ENCODE measurements at regions not wholly inside any gene's neighbourhood (a gene's known extent, or its start where the extent isn't known, plus 50 kb on each side); places are given as distances from the start of the nearest gene placed in this dataset.
A peak's percentile ranks its signal among the peaks of the same experiment; 100 is the strongest.

DNA sequence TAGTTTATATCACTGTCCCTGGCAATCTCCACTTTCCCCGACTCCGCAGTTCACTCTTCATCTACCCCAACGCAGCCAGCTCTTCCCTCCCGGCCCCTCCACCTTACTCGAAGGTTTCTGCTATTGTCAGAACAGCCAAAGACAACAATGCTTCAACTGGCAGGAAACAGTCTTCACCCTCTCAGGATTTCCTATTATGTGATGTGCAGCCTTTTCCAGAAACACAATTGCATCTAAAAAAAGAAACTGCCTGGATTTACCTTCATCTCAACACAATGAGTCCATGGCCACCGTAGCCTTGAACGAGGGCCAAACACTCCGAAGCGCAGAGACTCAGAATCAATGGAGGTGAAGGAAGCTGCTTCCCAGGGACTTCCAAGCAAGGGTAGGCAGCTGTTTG lies 182.1 kb upstream of the TSC22D2 start:
- H3K9me3 ChIP-seq (ENCODE audit: low read depth): no peaks in the 10 kb centered on the region
- no peaks in the 10 kb centered on the region for H3K27me3 ChIP-seq
- H3K36me3 ChIP-seq: no peaks in the 10 kb centered on the region
- H3K27ac ChIP-seq: no peak overlapping the region
- peaks cover 3% of the 10 kb centered on the region for H3K4me1 ChIP-seq (ENCODE audit: low read depth)
- TF ChIP-seq, protein P1, sequence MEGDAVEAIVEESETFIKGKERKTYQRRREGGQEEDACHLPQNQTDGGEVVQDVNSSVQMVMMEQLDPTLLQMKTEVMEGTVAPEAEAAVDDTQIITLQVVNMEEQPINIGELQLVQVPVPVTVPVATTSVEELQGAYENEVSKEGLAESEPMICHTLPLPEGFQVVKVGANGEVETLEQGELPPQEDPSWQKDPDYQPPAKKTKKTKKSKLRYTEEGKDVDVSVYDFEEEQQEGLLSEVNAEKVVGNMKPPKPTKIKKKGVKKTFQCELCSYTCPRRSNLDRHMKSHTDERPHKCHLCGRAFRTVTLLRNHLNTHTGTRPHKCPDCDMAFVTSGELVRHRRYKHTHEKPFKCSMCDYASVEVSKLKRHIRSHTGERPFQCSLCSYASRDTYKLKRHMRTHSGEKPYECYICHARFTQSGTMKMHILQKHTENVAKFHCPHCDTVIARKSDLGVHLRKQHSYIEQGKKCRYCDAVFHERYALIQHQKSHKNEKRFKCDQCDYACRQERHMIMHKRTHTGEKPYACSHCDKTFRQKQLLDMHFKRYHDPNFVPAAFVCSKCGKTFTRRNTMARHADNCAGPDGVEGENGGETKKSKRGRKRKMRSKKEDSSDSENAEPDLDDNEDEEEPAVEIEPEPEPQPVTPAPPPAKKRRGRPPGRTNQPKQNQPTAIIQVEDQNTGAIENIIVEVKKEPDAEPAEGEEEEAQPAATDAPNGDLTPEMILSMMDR (IDR thresholded peaks at IDR 0.05; ENCODE audit: low read depth, low read length): no peak
- DNase-seq (ENCODE audit: low read depth in 1 of 2, low spot score in 1 of 2): peak in 1 of 2 donors; percentile 33
- no peak overlapping the region for H3K4me3 ChIP-seq

DNA sequence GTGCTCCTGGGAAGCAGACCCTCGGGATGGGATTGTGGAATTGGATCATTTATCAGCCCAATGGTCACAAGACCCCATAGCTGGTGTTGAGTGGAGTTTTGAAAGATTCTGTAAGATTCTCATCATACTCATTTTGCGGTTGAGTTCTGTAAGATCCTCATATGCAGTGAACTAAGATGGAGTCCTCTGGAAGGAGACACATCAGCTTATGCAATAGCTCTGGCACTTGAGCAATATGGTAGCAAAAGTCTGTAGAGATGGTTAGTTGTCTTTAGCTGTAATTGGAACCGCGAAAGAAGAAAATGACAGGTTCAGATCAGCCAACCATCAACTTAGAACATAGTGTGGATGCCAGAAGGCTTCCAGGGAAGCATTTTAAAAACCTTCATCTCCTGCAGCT lies 184.5 kb upstream of the TSC22D2 start:
- Histone ChIP-seq H3K27ac (no peak overlapping the region), H3K27me3 (no peaks in the 10 kb centered on the region), H3K4me3 (no peak overlapping the region), H3K4me1 (ENCODE audit: low read depth) (peaks cover 6% of the 10 kb centered on the region), H3K36me3 (no peaks in the 10 kb centered on the region), H3K9me3 (ENCODE audit: low read depth) (no peaks in the 10 kb centered on the region)
- no peak for DNase-seq (ENCODE audit: low read depth in 1 of 2, low spot score in 1 of 2)
- TF ChIP-seq, protein P1 (IDR thresholded peaks at IDR 0.05; ENCODE audit: low read depth, low read length): no peak

DNA sequence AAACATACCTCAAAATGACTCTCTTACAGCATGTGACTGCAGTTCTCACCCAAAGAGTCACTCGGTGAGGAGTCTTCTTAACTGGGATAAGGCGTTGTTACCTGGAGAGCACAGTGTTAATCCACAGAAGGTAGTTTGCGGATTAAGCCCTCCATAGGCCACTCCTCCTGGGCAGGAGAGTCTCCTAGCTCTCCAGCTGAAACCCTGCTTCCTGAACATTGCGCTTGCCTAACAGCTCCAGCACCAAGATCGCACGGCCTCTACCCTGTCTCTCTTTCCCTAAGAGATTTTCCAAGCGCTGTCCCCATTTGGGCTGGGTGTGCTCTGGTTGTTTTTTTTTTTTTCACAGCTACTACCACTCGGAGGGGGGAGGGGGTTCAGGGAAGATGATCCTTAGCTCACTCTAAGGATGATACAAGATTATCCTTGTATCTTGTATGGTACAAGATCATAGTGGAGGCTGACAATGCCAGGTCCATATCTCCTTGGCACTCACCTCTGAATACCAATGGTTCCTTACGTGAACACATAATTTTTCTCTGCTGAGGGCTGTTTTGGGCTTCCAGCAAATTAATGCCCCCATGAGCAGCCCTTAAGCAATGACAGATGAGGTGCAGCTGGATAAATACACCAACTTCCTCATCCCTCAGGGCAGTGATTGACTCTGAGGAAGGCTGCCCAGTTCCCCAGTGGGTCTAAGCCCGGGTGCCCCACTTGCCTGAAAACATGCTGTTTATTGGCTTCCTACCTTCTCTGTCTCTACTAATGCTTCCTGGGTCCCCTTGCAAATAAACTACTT lies 185.2 kb upstream of the TSC22D2 start:
- peaks cover 6% of the 10 kb centered on the region for H3K4me1 ChIP-seq (ENCODE audit: low read depth)
- H3K4me3 ChIP-seq: no peak overlapping the region
- no peaks in the 10 kb centered on the region for H3K36me3 ChIP-seq
- TF ChIP-seq, protein P1 (IDR thresholded peaks at IDR 0.05; ENCODE audit: low read depth, low read length): no peak
- H3K9me3 ChIP-seq (ENCODE audit: low read depth): no peaks in the 10 kb centered on the region
- H3K27me3 ChIP-seq: no peaks in the 10 kb centered on the region
- DNase-seq (ENCODE audit: low read depth in 1 of 2, low spot score in 1 of 2): no peak
- no peak overlapping the region for H3K27ac ChIP-seq

DNA sequence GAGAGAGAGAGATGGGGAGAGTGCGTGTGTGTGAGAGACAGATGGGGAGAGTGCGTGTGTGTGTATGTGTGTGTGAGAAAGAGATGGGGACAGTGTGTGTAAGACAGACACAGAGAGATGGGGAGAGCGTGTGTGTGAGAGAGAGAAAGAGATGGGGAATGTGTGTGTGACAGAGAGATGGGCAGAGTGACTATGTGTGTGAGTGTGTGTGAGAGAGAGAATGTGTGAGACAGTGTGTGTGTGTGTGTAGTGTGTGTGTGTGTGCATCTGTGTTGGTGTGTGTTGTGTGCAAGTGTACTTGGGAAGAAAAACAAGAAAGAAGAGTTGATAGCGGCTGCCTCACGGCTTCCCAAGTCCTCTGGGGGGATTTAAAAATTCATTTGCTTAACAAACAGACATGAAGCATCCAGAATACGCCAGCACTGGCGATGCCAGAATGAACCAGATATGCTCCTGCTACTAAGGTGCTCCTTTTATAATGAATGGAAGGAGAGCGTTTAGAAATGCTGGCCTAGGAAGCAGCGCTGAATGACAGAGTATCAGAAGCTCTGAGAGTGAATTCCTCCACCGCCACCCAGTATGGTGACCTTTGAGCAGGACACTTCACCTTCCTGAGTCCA lies 186.1 kb upstream of the TSC22D2 start:
- H3K9me3 ChIP-seq (ENCODE audit: low read depth): no peaks in the 10 kb centered on the region
- H3K27ac ChIP-seq: no peak overlapping the region
- peaks cover 6% of the 10 kb centered on the region for H3K4me1 ChIP-seq (ENCODE audit: low read depth)
- TF ChIP-seq, protein P1 (IDR thresholded peaks at IDR 0.05; ENCODE audit: low read depth, low read length): no peak
- no peak overlapping the region for H3K4me3 ChIP-seq
- no peak for DNase-seq (ENCODE audit: low read depth in 1 of 2, low spot score in 1 of 2)
- H3K36me3 ChIP-seq: no peaks in the 10 kb centered on the region
- H3K27me3 ChIP-seq: no peaks in the 10 kb centered on the region

DNA sequence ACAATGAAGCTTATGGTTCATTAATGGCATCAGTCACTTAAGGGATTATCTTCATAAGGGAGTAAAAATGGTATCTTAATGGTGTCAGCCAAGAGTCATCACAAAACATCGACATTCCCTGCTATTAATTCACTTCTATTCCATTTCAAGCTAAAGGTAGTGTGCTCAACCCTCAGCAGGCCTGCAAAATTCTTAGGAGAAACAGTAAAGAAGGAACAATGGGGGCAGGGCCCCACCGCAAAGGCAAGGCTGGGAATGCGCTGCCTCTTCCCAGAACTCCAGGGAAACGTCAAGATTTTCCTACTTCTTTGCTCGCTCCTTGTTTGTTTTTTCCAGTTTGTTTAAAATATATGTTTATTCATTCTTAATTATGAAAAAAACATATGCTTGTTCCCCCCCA lies 187.3 kb upstream of the TSC22D2 start:
- peak in 1 of 2 donors; percentile 41 for DNase-seq (ENCODE audit: low read depth in 1 of 2, low spot score in 1 of 2)
- no peaks in the 10 kb centered on the region for H3K36me3 ChIP-seq
- H3K4me1 ChIP-seq (ENCODE audit: low read depth): peaks cover 14% of the 10 kb centered on the region
- H3K27me3 ChIP-seq: no peaks in the 10 kb centered on the region
- H3K9me3 ChIP-seq (ENCODE audit: low read depth): no peaks in the 10 kb centered on the region
- TF ChIP-seq, protein P1 (IDR thresholded peaks at IDR 0.05; ENCODE audit: low read depth, low read length): no peak
- no peak overlapping the region for H3K27ac ChIP-seq
- peak overlapping the region; percentile 17 for H3K4me3 ChIP-seq

Data from cardiac muscle cell (in vitro differentiated cells and primary cell).